GM19397 (cell line): ENCODE measurements at regions not wholly inside any gene's neighbourhood (a gene's known extent, or its start where the extent isn't known, plus 50 kb on each side); places are given as distances from the start of the nearest gene placed in this dataset.

Source experiments
- ATAC-seq: cut with Tn5 transposase; IDR thresholded peaks from one replicate; pipeline ENCODE4 v1.9.1; 2021; ENCODE audit warnings: mild to moderate bottlenecking, moderate library complexity; ENCODE audit not compliant: unreplicated experiment

DNA sequence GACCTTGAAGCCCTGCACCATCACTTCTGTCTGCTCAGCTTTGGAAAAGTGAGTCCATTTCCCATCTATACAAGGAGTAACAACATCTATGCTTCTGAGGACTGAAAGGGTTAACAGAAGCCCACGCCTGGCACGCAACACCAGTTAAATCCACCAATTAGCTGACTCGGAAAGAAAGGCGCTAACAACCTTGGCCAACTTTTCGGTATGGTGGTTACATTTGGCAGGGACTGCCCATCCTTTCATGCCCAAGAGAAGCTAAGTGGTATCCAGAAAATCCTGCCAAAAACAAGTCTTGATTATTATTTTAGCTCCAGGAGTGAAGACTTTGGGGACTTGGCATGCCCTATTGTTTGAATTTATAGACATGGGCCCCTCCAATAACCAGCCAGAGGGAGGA lies 202.3 kb upstream of the RPL38 start:
- no peak for ATAC-seq

DNA sequence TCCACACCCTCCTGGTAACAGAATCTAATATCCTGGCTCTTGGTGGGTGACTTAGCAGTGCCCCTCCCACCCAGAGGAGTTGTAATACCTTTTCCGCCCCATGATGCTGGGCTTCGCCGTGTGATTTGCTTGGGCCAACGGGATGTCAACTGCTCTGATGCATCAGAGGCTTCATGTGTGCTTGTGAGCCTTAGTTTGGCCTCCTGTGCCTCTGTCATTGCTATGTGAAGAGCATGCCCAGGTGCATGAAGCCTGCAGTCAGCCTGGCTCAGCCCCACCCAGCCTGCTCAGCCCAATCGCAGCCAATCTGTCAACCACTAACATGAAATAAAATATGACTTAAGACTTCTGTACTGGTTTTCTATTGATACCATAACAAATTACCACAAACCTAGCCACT lies 201.2 kb upstream of the RPL38 start:
- no peak for ATAC-seq

GRCh38 chr17:74004056-74004455 lies 199.4 kb upstream of the RPL38 start:
- ATAC-seq = no peak

- ATAC-seq = no peak
Observed at GRCh38 chr17:74005790-74006189, 197.7 kb upstream of the RPL38 start.

- no peak for ATAC-seq
Observed at GRCh38 chr17:74006371-74006770, 197.1 kb upstream of the RPL38 start.

DNA sequence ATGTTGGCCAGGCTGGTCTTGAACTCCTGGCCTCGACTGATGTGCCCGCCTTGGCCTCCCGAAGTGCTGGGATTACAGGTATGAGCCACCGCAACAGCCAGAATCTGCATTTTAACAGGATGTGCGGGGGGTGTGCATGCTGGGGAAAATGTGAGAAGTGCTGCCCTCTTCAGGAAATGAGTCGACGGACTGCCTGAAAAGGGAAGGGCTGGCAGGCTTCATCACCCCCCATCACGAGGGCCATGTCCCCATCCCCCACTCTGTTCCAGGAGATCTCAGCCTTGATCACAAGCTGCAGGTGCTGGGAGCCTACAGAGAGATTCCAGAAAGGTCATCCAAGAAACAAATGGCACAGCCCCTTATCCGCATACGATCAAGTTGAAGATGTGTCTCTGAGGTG lies 195.3 kb upstream of the RPL38 start:
- ATAC-seq = no peak

GRCh38 chr17:74009056-74009625 lies 194.3 kb upstream of the RPL38 start:
- ATAC-seq = no peak

DNA sequence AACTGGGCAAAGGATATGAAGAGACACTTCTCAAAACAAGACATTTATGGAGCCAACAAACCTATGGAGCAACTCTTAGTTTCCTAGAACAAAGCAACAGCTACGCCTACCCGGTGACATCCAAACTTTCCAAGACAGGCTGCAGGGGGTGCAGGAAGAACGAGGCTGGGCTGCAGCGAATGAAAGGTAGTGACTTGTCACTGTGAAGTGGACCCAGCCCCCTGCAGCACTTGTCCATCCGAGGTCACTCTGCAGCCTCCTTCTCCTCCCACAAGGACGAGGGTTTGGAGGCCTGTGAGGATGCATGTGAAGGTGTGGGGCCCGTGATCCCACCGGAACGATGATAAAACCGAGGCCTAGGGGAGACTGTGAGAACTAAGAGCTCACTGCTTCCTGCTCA lies 192.6 kb upstream of the RPL38 start:
- no peak for ATAC-seq

DNA sequence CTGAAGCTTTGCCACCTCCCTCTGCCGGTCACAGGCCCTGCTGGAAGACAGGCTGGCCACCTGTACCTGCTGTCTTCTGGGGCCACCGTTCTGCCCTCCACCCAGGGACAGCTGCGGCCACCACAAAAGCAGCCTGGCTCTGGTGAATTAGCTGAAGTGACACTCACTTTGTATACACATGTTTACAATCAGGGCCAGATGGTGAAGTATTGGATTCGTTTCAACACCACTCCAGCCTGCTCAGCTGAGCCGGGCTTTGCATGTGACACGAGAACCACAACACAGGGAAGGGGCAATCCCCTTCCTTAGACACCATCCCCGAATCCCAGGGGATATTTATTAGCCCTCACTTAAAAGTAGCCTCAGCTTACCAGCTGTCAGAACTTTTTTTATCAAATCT lies 191.5 kb upstream of the RPL38 start:
- no peak for ATAC-seq

DNA sequence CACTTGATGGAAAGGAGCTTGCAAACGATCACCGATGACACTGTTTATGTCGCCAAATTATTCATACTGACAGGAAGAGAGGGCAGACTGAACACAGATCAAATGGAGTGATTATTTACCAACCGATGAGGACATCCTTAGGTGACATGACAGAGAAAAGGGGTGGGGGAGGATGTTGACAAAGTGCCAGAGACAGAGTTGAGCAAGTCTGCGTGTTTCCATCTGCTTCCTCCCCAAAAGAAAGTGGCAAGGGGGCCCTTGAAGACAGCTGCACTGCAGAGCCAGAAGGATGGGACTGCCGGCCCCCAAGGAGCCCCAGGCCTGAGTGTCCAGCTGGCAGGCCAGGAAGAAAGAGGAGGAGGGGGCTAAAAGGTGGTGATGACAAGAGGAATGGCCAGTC lies 191.0 kb upstream of the RPL38 start:
- ATAC-seq = no peak

- no peak for ATAC-seq
Observed at GRCh38 chr17:74015316-74015715, 188.2 kb upstream of the RPL38 start.

DNA sequence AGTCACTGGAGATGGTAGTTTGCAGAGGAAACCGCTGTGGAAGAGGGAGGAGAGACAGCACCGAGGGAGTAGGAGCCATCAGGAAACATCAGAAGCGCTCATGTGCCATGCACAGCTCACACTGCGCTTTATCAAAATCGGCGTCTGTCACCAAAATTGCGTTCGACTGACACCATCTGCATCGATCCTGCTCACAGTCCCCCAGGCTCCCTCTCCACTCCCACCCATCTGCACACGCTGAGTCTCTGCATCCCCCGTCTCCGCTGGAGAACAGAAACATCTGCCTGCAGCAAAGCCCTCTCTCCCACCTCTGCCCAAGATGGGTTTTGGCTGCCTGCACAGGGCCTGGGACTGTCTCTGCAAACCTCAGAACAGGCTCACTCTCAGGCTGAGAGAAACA lies 187.5 kb upstream of the RPL38 start:
- ATAC-seq = no peak

DNA sequence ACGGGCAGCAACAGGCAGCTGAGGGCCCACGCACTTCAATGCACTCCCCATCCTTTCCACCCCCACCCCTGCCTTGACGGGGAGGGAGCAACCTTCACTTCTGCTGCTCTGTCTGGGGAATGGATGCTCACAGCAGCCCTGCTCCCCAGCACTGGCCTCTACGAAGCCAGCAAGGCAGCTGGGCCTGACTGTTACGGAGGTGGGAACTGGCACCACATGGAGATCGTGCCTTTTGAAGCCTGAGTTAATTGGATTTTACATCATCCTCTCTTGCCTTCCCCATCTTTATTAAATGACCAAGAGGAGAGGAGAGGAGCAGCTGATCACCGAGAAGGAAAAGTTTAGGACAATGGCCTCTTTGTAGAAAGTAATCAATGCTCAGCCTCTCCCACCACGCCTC lies 187.0 kb upstream of the RPL38 start:
- ATAC-seq = no peak

GRCh38 chr17:74017466-74017865 lies 186.0 kb upstream of the RPL38 start:
- no peak for ATAC-seq

GRCh38 chr17:74018115-74018514 lies 185.4 kb upstream of the RPL38 start:
- ATAC-seq = no peak

- ATAC-seq = no peak
Observed at GRCh38 chr17:74019271-74019670, 184.2 kb upstream of the RPL38 start.

GRCh38 chr17:74019860-74020259 lies 183.6 kb upstream of the RPL38 start:
- ATAC-seq = no peak

- no peak for ATAC-seq
Observed at GRCh38 chr17:74020522-74020921, 183.0 kb upstream of the RPL38 start.

GRCh38 chr17:74024871-74025531 lies 178.5 kb upstream of the RPL38 start:
- no peak for ATAC-seq

GRCh38 chr17:74027444-74027843 lies 176.0 kb upstream of the RPL38 start:
- no peak for ATAC-seq

DNA sequence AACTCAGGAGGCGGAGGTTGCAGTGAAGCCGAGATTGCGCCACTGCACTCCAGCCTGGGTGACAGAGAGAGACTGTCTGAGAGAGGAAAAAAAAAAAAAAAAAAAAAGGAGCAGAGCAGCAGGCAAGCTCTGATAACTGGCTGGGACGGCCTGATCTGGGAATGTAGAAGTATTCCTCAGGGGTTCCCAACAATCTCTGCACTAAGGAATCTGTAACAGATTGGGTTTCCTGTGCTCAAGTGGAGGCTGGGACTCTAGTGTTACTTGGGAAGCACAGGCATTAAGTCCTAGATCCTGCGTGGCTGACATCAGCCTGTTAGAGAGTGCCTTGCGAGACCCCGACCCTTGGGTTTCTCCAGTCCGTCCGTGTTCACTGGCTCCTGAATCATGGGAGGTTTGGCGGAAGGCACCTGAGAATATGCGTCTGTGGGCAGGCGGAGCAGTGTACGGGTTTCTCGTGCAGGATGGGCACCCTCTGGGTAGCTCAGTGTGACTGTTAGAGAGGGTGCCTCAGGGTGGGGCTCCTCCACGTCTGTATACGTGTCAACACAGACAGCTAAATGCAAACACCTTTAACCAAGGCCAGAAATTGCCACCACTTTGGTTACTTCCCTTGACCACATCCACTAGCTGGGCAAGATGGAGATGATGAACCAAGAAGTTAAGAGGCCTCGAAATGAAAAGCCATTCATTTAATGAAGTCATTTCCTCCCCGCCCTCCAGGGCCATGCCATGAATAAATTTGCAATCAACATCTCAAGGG lies 174.9 kb upstream of the RPL38 start:
- no peak for ATAC-seq

GRCh38 chr17:74031316-74032090 lies 172.0 kb upstream of the RPL38 start:
- ATAC-seq = no peak
